ENCODE measurements at regions not wholly inside any gene's neighbourhood (a gene's known extent, or its start where the extent isn't known, plus 50 kb on each side); places are given as distances from the start of the nearest gene placed in this dataset.

- Histone ChIP-seq H3K4me3 (ENCODE audit: low read length) (no peak overlapping the region), H2AFZ (ENCODE audit: low read depth, low read length) (no peak overlapping the region), H3K9me3 (ENCODE audit: low read length) (no peaks in the 10 kb centered on the region), H3K36me3 (ENCODE audit: insufficient read depth, low read length) (no peaks in the 10 kb centered on the region), H3K4me1 (ENCODE audit: insufficient read depth, low read length) (no peaks in the 10 kb centered on the region), H3K27me3 (ENCODE audit: insufficient read depth, low read length) (no peaks in the 10 kb centered on the region)
Measured at GRCh38 chr4:178427663-178428062, 985.4 kb upstream of the AGA start.

- no peaks in the 10 kb centered on the region for H3K9me3 ChIP-seq (ENCODE audit: low read length)
- H3K4me1 ChIP-seq (ENCODE audit: insufficient read depth, low read length), result no peaks in the 10 kb centered on the region
- no peak overlapping the region for H3K4me3 ChIP-seq (ENCODE audit: low read length)
- H2AFZ ChIP-seq (ENCODE audit: low read depth, low read length), result no peak overlapping the region
- H3K27me3 ChIP-seq (ENCODE audit: insufficient read depth, low read length), result no peaks in the 10 kb centered on the region
- no peaks in the 10 kb centered on the region for H3K36me3 ChIP-seq (ENCODE audit: insufficient read depth, low read length)
Measured at GRCh38 chr4:178448372-178449035, 1006.3 kb upstream of the AGA start.

- H2AFZ ChIP-seq (ENCODE audit: low read depth, low read length), result no peak overlapping the region
- H3K36me3 ChIP-seq (ENCODE audit: insufficient read depth, low read length), result no peaks in the 10 kb centered on the region
- no peak overlapping the region for H3K4me3 ChIP-seq (ENCODE audit: low read length)
- H3K9me3 ChIP-seq (ENCODE audit: low read length), result no peaks in the 10 kb centered on the region
- no peaks in the 10 kb centered on the region for H3K27me3 ChIP-seq (ENCODE audit: insufficient read depth, low read length)
- H3K4me1 ChIP-seq (ENCODE audit: insufficient read depth, low read length), result no peaks in the 10 kb centered on the region
Measured at GRCh38 chr4:178450614-178451013, 1008.4 kb upstream of the AGA start.

GRCh38 chr4:178453057-178453456, 1010.8 kb upstream of the AGA start:
- Histone ChIP-seq H3K27me3 (ENCODE audit: insufficient read depth, low read length) (no peaks in the 10 kb centered on the region), H2AFZ (ENCODE audit: low read depth, low read length) (no peak overlapping the region), H3K36me3 (ENCODE audit: insufficient read depth, low read length) (no peaks in the 10 kb centered on the region), H3K4me1 (ENCODE audit: insufficient read depth, low read length) (no peaks in the 10 kb centered on the region), H3K9me3 (ENCODE audit: low read length) (no peaks in the 10 kb centered on the region), H3K4me3 (ENCODE audit: low read length) (no peak overlapping the region)

- Histone ChIP-seq H3K4me3 (ENCODE audit: low read length) (no peak overlapping the region), H3K36me3 (ENCODE audit: insufficient read depth, low read length) (no peaks in the 10 kb centered on the region), H3K27me3 (ENCODE audit: insufficient read depth, low read length) (no peaks in the 10 kb centered on the region), H3K9me3 (ENCODE audit: low read length) (no peaks in the 10 kb centered on the region), H3K4me1 (ENCODE audit: insufficient read depth, low read length) (no peaks in the 10 kb centered on the region), H2AFZ (ENCODE audit: low read depth, low read length) (no peak overlapping the region)
Measured at GRCh38 chr4:178457286-178457685, 1015.0 kb upstream of the AGA start.

- no peak overlapping the region for H3K4me3 ChIP-seq (ENCODE audit: low read length)
- H2AFZ ChIP-seq (ENCODE audit: low read depth, low read length), result no peak overlapping the region
- no peaks in the 10 kb centered on the region for H3K9me3 ChIP-seq (ENCODE audit: low read length)
- no peaks in the 10 kb centered on the region for H3K36me3 ChIP-seq (ENCODE audit: insufficient read depth, low read length)
- H3K27me3 ChIP-seq (ENCODE audit: insufficient read depth, low read length), result no peaks in the 10 kb centered on the region
- no peaks in the 10 kb centered on the region for H3K4me1 ChIP-seq (ENCODE audit: insufficient read depth, low read length)
Measured at GRCh38 chr4:178462710-178463109, 1020.5 kb upstream of the AGA start.

GRCh38 chr4:178463747-178464146, 1021.5 kb upstream of the AGA start:
- Histone ChIP-seq H2AFZ (ENCODE audit: low read depth, low read length) (no peak overlapping the region), H3K4me3 (ENCODE audit: low read length) (no peak overlapping the region), H3K27me3 (ENCODE audit: insufficient read depth, low read length) (no peaks in the 10 kb centered on the region), H3K9me3 (ENCODE audit: low read length) (no peaks in the 10 kb centered on the region), H3K4me1 (ENCODE audit: insufficient read depth, low read length) (no peaks in the 10 kb centered on the region), H3K36me3 (ENCODE audit: insufficient read depth, low read length) (no peaks in the 10 kb centered on the region)

- Histone ChIP-seq H3K4me3 (ENCODE audit: low read length) (no peak overlapping the region), H3K36me3 (ENCODE audit: insufficient read depth, low read length) (no peaks in the 10 kb centered on the region)
Measured at GRCh38 chr4:178470996-178471784, 1029.0 kb upstream of the AGA start.

GRCh38 chr4:178471994-178472393, 1029.8 kb upstream of the AGA start:
- no peaks in the 10 kb centered on the region for H3K4me1 ChIP-seq (ENCODE audit: insufficient read depth, low read length)
- no peaks in the 10 kb centered on the region for H3K27me3 ChIP-seq (ENCODE audit: insufficient read depth, low read length)
- H3K9me3 ChIP-seq (ENCODE audit: low read length), result no peaks in the 10 kb centered on the region
- H3K36me3 ChIP-seq (ENCODE audit: insufficient read depth, low read length), result no peaks in the 10 kb centered on the region
- H2AFZ ChIP-seq (ENCODE audit: low read depth, low read length), result no peak overlapping the region
- no peak overlapping the region for H3K4me3 ChIP-seq (ENCODE audit: low read length)

More at GRCh38 chr4:178470996-178471784, 1029.0 kb upstream of the AGA start:
- H3K4me1 ChIP-seq (ENCODE audit: insufficient read depth, low read length), result no peaks in the 10 kb centered on the region
- H3K27me3 ChIP-seq (ENCODE audit: insufficient read depth, low read length), result no peaks in the 10 kb centered on the region
- H3K9me3 ChIP-seq (ENCODE audit: low read length), result no peaks in the 10 kb centered on the region
- H2AFZ ChIP-seq (ENCODE audit: low read depth, low read length), result no peak overlapping the region

- no peak overlapping the region for H3K4me3 ChIP-seq (ENCODE audit: low read length)
- H3K9me3 ChIP-seq (ENCODE audit: low read length), result no peaks in the 10 kb centered on the region
- no peaks in the 10 kb centered on the region for H3K4me1 ChIP-seq (ENCODE audit: insufficient read depth, low read length)
- no peak overlapping the region for H2AFZ ChIP-seq (ENCODE audit: low read depth, low read length)
- no peaks in the 10 kb centered on the region for H3K36me3 ChIP-seq (ENCODE audit: insufficient read depth, low read length)
- H3K27me3 ChIP-seq (ENCODE audit: insufficient read depth, low read length), result no peaks in the 10 kb centered on the region
Measured at GRCh38 chr4:178480105-178480504, 1037.9 kb upstream of the AGA start.

- Histone ChIP-seq H3K4me1 (ENCODE audit: insufficient read depth, low read length) (no peaks in the 10 kb centered on the region), H3K4me3 (ENCODE audit: low read length) (no peak overlapping the region), H2AFZ (ENCODE audit: low read depth, low read length) (no peak overlapping the region), H3K9me3 (ENCODE audit: low read length) (no peaks in the 10 kb centered on the region), H3K36me3 (ENCODE audit: insufficient read depth, low read length) (no peaks in the 10 kb centered on the region), H3K27me3 (ENCODE audit: insufficient read depth, low read length) (no peaks in the 10 kb centered on the region)
Measured at GRCh38 chr4:178480881-178481280, 1038.6 kb upstream of the AGA start.

- Histone ChIP-seq H2AFZ (ENCODE audit: low read depth, low read length) (no peak overlapping the region), H3K9me3 (ENCODE audit: low read length) (no peaks in the 10 kb centered on the region), H3K27me3 (ENCODE audit: insufficient read depth, low read length) (no peaks in the 10 kb centered on the region), H3K4me3 (ENCODE audit: low read length) (no peak overlapping the region), H3K4me1 (ENCODE audit: insufficient read depth, low read length) (no peaks in the 10 kb centered on the region), H3K36me3 (ENCODE audit: insufficient read depth, low read length) (no peaks in the 10 kb centered on the region)
Measured at GRCh38 chr4:178481564-178481963, 1039.3 kb upstream of the AGA start.

GRCh38 chr4:178523038-178523437, 1080.8 kb upstream of the AGA start:
- H3K4me3 ChIP-seq (ENCODE audit: low read length), result no peak overlapping the region

More at GRCh38 chr4:178523038-178523437, 1080.8 kb upstream of the AGA start:
- no peaks in the 10 kb centered on the region for H3K4me1 ChIP-seq (ENCODE audit: insufficient read depth, low read length)
- no peaks in the 10 kb centered on the region for H3K27me3 ChIP-seq (ENCODE audit: insufficient read depth, low read length)
- no peaks in the 10 kb centered on the region for H3K36me3 ChIP-seq (ENCODE audit: insufficient read depth, low read length)
- H2AFZ ChIP-seq (ENCODE audit: low read depth, low read length), result no peak overlapping the region
- no peaks in the 10 kb centered on the region for H3K9me3 ChIP-seq (ENCODE audit: low read length)

Measured in neuron (in vitro differentiated cells).